GM18499 (cell line): ENCODE measurements at regions not wholly inside any gene's neighbourhood (a gene's known extent, or its start where the extent isn't known, plus 50 kb on each side); places are given as distances from the start of the nearest gene placed in this dataset.

Experiments used
- ATAC-seq: cut with Tn5 transposase; IDR thresholded peaks from one replicate; pipeline ENCODE4 v1.9.1; 2021; ENCODE audit warnings: moderate number of reproducible peaks; ENCODE audit not compliant: insufficient read depth, unreplicated experiment

GRCh38 chr12:13275241-13276085, 78.9 kb downstream of the EMP1 start:
- ATAC-seq = no peak

GRCh38 chr12:13273850-13274249, 77.3 kb downstream of the EMP1 start:
- no peak for ATAC-seq

- ATAC-seq = no peak
Measured at GRCh38 chr12:13273097-13273496, 76.6 kb downstream of the EMP1 start.

GRCh38 chr12:13270817-13271216, 74.3 kb downstream of the EMP1 start:
- ATAC-seq = no peak
